PC-9 (cell line): ENCODE measurements at regions not wholly inside any gene's neighbourhood (a gene's known extent, or its start where the extent isn't known, plus 50 kb on each side); places are given as distances from the start of the nearest gene placed in this dataset.

Experiments
- BruUV-seq: library from RNA; stranded (reverse); fragments of 400-500 nt; replicated peaks from 2 replicates; lab custom pipeline; 2021; lab: Mats Ljungman, UMichigan
- CTCF ChIA-PET: fragments of 300-600 bp; sonication (Branson Sonifier 250); formaldehyde crosslinking; loops from one replicate; lab custom pipeline; 2022; ENCODE audit warnings: antibody characterized with exemption; lab: Charles Lee
- POLR2A ChIA-PET: fragments of 300-600 bp; sonication (Branson Sonifier 250); formaldehyde crosslinking; loops from one replicate; lab custom pipeline; 2022; ENCODE audit warnings: antibody characterized with exemption; ENCODE audit not compliant: unreplicated experiment; lab: Charles Lee
- DNase-seq, 2 experiments: peaks; one replicate each; pipeline versions ENCODE4 v3.0.0 to v3.0.0-alpha.2; 2015 to 2022; ENCODE audit warnings: mixed read lengths in 1 of 2
- H2AFZ ChIP-seq: fragments of 200-600 bp; sonication (generic); 2 replicates; pipeline ENCODE4 v1.8.1; 2017; ENCODE audit warnings: antibody characterized with exemption
- H3F3A ChIP-seq: fragments of 200-600 bp; sonication (generic); 2 replicates; pipeline ENCODE4 v1.8.1; 2017; ENCODE audit warnings: antibody characterized with exemption, mild to moderate bottlenecking, low read depth; ENCODE audit not compliant: insufficient read depth
- H3K27ac ChIP-seq: fragments of 200-600 bp; sonication (generic); 2 replicates; pipeline ENCODE4 v1.6.1; 2016; ENCODE audit warnings: mixed run types
- H3K27me3 ChIP-seq: fragments of 200-600 bp; sonication (generic); 2 replicates; pipeline ENCODE4 v1.6.1; 2016; ENCODE audit warnings: low read depth, mixed run types; ENCODE audit not compliant: insufficient read depth
- H3K36me3 ChIP-seq: fragments of 200-600 bp; sonication (generic); 2 replicates; pipeline ENCODE4 v1.6.1; 2016; ENCODE audit warnings: low read depth, mixed run types
- H3K4me1 ChIP-seq: fragments of 200-600 bp; sonication (generic); replicated peaks from 2 replicates; pipeline ENCODE4 v1.6.1; 2016; ENCODE audit warnings: mixed run types; ENCODE audit not compliant: insufficient read depth
- H3K4me2 ChIP-seq: fragments of 200-600 bp; sonication (generic); 2 replicates; pipeline ENCODE4 v1.6.1; 2017; ENCODE audit warnings: mixed run types
- H3K4me3 ChIP-seq: fragments of 200-600 bp; sonication (generic); 2 replicates; pipeline ENCODE4 v1.6.1; 2016; ENCODE audit warnings: mixed run types
- H3K79me2 ChIP-seq: fragments of 200-600 bp; sonication (generic); 2 replicates; pipeline ENCODE4 v1.6.1; 2017; ENCODE audit warnings: low read depth, mixed run types
- H3K9me2 ChIP-seq: fragments of 200-600 bp; sonication (generic); 2 replicates; pipeline ENCODE4 v1.8.1; 2017; ENCODE audit warnings: mild to moderate bottlenecking; ENCODE audit not compliant: insufficient read depth
- H3K9me3 ChIP-seq: fragments of 200-600 bp; sonication (generic); 2 replicates; pipeline ENCODE4 v1.8.1; 2016; ENCODE audit warnings: low read depth; ENCODE audit not compliant: insufficient read depth
- H4K20me1 ChIP-seq: fragments of 200-600 bp; sonication (generic); 2 replicates; pipeline ENCODE4 v1.8.1; 2017; ENCODE audit not compliant: insufficient read depth
- EZH2 ChIP-seq: fragments of 200-600 bp; sonication (generic); IDR thresholded peaks from 2 replicates; pipeline ENCODE4 v1.8.0; 2017; ENCODE audit warnings: antibody characterized with exemption, low read depth
- intact Hi-C: fragments of 100-400 bp; cut with micrococcal nuclease; formaldehyde crosslinking; loops from one replicate; pipeline ENCODE4 v1.10.0; 2022; ENCODE audit not compliant: unreplicated experiment
- TF ChIP-seq, protein P1 (sequence below): fragments of 200-600 bp; sonication (generic); conservative IDR thresholded peaks from 2 replicates; pipeline ENCODE4 v1.6.1; 2017; ENCODE audit warnings: mixed run types, antibody characterized with exemption, mild to moderate bottlenecking, moderate library complexity

DNA sequence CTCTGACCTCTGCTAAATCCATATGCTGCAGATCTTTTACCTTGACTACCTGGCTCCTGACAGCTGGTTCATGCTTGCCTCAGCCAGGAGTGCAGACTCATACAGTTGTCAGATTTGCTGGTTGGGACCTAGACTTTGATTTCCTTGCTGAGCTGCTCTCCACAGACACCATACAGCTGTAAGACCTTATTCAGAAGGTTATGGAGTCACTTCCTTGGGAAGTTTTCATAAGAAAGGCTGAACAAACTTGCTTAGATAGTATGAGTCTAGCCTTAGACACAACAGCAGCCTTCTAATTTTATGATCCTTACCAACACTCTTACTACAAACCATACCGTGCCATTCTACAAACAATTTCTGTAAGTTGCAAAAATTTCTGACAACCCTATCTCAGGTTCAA is 102.9 kb downstream of the EDN1 start:
- H3K4me1 ChIP-seq = no peaks in the 10 kb centered on the region
- H3K9me2 ChIP-seq = peaks cover 9% of the 10 kb centered on the region
- BruUV-seq = no TSS peak
- no peak overlapping the region for H3K4me3 ChIP-seq
- no peak overlapping the region for H3K4me2 ChIP-seq
- no peak for DNase-seq
- no peaks in the 10 kb centered on the region for H3F3A ChIP-seq
- no peak for TF ChIP-seq EZH2
- TF ChIP-seq, protein P1, sequence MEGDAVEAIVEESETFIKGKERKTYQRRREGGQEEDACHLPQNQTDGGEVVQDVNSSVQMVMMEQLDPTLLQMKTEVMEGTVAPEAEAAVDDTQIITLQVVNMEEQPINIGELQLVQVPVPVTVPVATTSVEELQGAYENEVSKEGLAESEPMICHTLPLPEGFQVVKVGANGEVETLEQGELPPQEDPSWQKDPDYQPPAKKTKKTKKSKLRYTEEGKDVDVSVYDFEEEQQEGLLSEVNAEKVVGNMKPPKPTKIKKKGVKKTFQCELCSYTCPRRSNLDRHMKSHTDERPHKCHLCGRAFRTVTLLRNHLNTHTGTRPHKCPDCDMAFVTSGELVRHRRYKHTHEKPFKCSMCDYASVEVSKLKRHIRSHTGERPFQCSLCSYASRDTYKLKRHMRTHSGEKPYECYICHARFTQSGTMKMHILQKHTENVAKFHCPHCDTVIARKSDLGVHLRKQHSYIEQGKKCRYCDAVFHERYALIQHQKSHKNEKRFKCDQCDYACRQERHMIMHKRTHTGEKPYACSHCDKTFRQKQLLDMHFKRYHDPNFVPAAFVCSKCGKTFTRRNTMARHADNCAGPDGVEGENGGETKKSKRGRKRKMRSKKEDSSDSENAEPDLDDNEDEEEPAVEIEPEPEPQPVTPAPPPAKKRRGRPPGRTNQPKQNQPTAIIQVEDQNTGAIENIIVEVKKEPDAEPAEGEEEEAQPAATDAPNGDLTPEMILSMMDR = no peak
- no peak overlapping the region for H2AFZ ChIP-seq
- H3K79me2 ChIP-seq = no peaks in the 10 kb centered on the region
- ChIA-PET CTCF (no interaction called here), POLR2A (no interaction called here)
- H3K36me3 ChIP-seq = no peaks in the 10 kb centered on the region
- H3K27me3 ChIP-seq = no peaks in the 10 kb centered on the region
- H3K9me3 ChIP-seq = no peaks in the 10 kb centered on the region
- H4K20me1 ChIP-seq = no peaks in the 10 kb centered on the region
- intact Hi-C loops = no loop called here
- no peak overlapping the region for H3K27ac ChIP-seq

DNA sequence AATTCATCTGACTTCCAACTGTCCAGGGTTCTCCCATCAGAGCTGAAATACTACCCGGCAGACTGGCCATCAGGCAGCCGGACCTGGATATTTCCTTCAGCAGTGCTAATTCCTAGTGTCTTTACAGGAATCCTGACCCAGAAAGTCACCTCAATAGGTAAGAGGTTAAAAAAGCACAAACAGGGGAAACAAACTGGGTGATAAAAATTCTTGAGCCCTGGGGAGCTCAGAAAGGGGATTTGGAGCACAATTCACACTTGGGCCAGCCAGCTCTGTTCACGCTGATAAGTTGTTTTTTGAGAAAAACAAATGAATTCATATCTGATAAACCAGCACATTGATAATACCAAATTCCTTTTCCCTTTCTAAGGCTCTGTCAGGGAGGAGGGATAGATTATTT is 104.0 kb downstream of the EDN1 start:
- H3K4me2 ChIP-seq = no peak overlapping the region
- ChIA-PET POLR2A (no interaction called here), CTCF (no interaction called here)
- H2AFZ ChIP-seq = no peak overlapping the region
- no peaks in the 10 kb centered on the region for H3K9me3 ChIP-seq
- DNase-seq = no peak
- no peaks in the 10 kb centered on the region for H4K20me1 ChIP-seq
- peaks cover 13% of the 10 kb centered on the region for H3K9me2 ChIP-seq
- H3K27ac ChIP-seq = no peak overlapping the region
- H3K4me3 ChIP-seq = no peak overlapping the region
- intact Hi-C loops = no loop called here
- no peaks in the 10 kb centered on the region for H3K36me3 ChIP-seq
- BruUV-seq = no TSS peak
- H3F3A ChIP-seq = no peaks in the 10 kb centered on the region
- H3K27me3 ChIP-seq = no peaks in the 10 kb centered on the region
- TF ChIP-seq, protein P1 = no peak
- no peak for TF ChIP-seq EZH2
- H3K4me1 ChIP-seq = no peaks in the 10 kb centered on the region
- H3K79me2 ChIP-seq = no peaks in the 10 kb centered on the region

DNA sequence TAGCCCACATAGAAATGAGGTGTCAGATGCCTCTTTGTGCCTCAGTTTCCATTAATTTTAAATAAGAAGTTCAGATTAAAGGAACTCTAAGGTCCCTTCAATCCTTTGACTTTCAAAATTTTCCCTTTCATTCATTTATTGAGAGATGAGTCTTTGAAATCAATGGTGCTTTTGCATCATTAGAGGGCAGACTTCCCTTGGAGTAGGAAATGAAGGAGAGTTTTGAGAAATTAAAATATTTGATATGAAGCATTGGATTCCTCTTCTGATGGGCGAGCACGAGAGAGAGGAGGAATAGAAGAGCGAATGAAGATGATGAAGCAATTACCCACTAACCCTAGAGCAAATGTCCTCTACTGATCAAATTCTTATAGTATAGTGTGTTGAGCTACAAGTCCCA is 105.7 kb downstream of the EDN1 start:
- intact Hi-C loops = no loop called here
- no peaks in the 10 kb centered on the region for H3K4me1 ChIP-seq
- H4K20me1 ChIP-seq = no peaks in the 10 kb centered on the region
- H2AFZ ChIP-seq = no peak overlapping the region
- ChIA-PET CTCF (no interaction called here), POLR2A (no interaction called here)
- peaks cover 8% of the 10 kb centered on the region for H3K9me2 ChIP-seq
- TF ChIP-seq, protein P1 = peak; percentile 51; the same call in 1 of the 2 replicates
- TF ChIP-seq EZH2 = no peak
- DNase-seq = no peak
- H3K9me3 ChIP-seq = no peaks in the 10 kb centered on the region
- H3K27me3 ChIP-seq = no peaks in the 10 kb centered on the region
- no peak overlapping the region for H3K4me2 ChIP-seq
- no TSS peak for BruUV-seq
- no peak overlapping the region for H3K27ac ChIP-seq
- no peak overlapping the region for H3K4me3 ChIP-seq
- no peaks in the 10 kb centered on the region for H3K36me3 ChIP-seq
- H3F3A ChIP-seq = no peaks in the 10 kb centered on the region
- H3K79me2 ChIP-seq = no peaks in the 10 kb centered on the region
